ENCODE measurements at regions not wholly inside any gene's neighbourhood (a gene's known extent, or its start where the extent isn't known, plus 50 kb on each side); places are given as distances from the start of the nearest gene placed in this dataset.
A peak's percentile ranks its signal among the peaks of the same experiment; 100 is the strongest.

- H3K36me3 ChIP-seq (ENCODE audit: insufficient read depth, low read length) = no peaks in the 10 kb centered on the region
- no peaks in the 10 kb centered on the region for H3K27me3 ChIP-seq (ENCODE audit: insufficient read depth, low read length)
- H2AFZ ChIP-seq (ENCODE audit: low read length) = no peak overlapping the region
- H3K4me1 ChIP-seq (ENCODE audit: insufficient read depth, low read length) = no peaks in the 10 kb centered on the region
- DNase-seq (ENCODE audit: insufficient read length, low spot score, missing footprints) = peak; percentile 1
- no peak overlapping the region for H3K4me2 ChIP-seq (ENCODE audit: insufficient read depth, low read length)
- no peaks in the 10 kb centered on the region for H3K9me3 ChIP-seq (ENCODE audit: low read depth, low read length)
- no peak overlapping the region for H3K4me3 ChIP-seq (ENCODE audit: insufficient read depth, low read length)
- TF ChIP-seq, protein P1, sequence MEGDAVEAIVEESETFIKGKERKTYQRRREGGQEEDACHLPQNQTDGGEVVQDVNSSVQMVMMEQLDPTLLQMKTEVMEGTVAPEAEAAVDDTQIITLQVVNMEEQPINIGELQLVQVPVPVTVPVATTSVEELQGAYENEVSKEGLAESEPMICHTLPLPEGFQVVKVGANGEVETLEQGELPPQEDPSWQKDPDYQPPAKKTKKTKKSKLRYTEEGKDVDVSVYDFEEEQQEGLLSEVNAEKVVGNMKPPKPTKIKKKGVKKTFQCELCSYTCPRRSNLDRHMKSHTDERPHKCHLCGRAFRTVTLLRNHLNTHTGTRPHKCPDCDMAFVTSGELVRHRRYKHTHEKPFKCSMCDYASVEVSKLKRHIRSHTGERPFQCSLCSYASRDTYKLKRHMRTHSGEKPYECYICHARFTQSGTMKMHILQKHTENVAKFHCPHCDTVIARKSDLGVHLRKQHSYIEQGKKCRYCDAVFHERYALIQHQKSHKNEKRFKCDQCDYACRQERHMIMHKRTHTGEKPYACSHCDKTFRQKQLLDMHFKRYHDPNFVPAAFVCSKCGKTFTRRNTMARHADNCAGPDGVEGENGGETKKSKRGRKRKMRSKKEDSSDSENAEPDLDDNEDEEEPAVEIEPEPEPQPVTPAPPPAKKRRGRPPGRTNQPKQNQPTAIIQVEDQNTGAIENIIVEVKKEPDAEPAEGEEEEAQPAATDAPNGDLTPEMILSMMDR (IDR thresholded peaks at IDR 0.05; ENCODE audit: extremely low read depth, low read depth, low read length) = no peak
- no peak overlapping the region for H3K27ac ChIP-seq (ENCODE audit: low read depth, low read length)
- H3K79me2 ChIP-seq (ENCODE audit: insufficient read depth, low read length) = no peaks in the 10 kb centered on the region
- H4K20me1 ChIP-seq (ENCODE audit: insufficient read depth, low read length) = no peaks in the 10 kb centered on the region
These were observed 257.8 kb upstream of the TUSC1 start for GRCh38 chr9:25936031-25936430.

DNA sequence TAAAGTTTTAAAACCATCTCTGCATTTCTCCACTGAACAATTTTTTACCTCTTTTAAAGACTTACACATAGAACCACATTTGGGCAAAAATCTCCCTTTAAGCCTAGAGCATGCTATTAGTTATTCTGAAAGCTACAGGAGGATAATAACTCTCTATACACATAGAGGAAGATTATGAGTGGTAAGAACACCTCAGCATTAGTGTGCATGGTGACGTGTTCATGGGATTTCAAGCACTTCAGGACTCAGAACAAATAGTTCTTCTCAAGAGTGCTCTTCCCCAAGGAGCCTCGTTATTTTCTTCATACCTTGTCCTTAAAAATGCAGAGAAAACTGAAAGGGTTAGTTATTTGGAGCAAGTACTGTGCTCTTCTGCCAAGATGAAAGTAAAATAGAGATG, 256.9 kb upstream of the TUSC1 start:
- no peaks in the 10 kb centered on the region for H3K9me3 ChIP-seq (ENCODE audit: low read depth, low read length)
- H3K4me1 ChIP-seq (ENCODE audit: insufficient read depth, low read length) = no peaks in the 10 kb centered on the region
- H3K27me3 ChIP-seq (ENCODE audit: insufficient read depth, low read length) = no peaks in the 10 kb centered on the region
- TF ChIP-seq, protein P1 (IDR thresholded peaks at IDR 0.05; ENCODE audit: extremely low read depth, low read depth, low read length) = no peak
- H3K36me3 ChIP-seq (ENCODE audit: insufficient read depth, low read length) = no peaks in the 10 kb centered on the region
- H3K4me2 ChIP-seq (ENCODE audit: insufficient read depth, low read length) = no peak overlapping the region
- no peak overlapping the region for H3K27ac ChIP-seq (ENCODE audit: low read depth, low read length)
- no peak for DNase-seq (ENCODE audit: insufficient read length, low spot score, missing footprints)
- H3K4me3 ChIP-seq (ENCODE audit: insufficient read depth, low read length) = no peak overlapping the region
- no peak overlapping the region for H2AFZ ChIP-seq (ENCODE audit: low read length)
- H3K79me2 ChIP-seq (ENCODE audit: insufficient read depth, low read length) = no peaks in the 10 kb centered on the region
- H4K20me1 ChIP-seq (ENCODE audit: insufficient read depth, low read length) = no peaks in the 10 kb centered on the region

GRCh38 chr9:25918761-25919160, 240.5 kb upstream of the TUSC1 start:
- H2AFZ ChIP-seq (ENCODE audit: low read length) = no peak overlapping the region
- no peaks in the 10 kb centered on the region for H3K4me1 ChIP-seq (ENCODE audit: insufficient read depth, low read length)
- TF ChIP-seq, protein P1 (IDR thresholded peaks at IDR 0.05; ENCODE audit: extremely low read depth, low read depth, low read length) = no peak
- H3K79me2 ChIP-seq (ENCODE audit: insufficient read depth, low read length) = no peaks in the 10 kb centered on the region
- H3K27ac ChIP-seq (ENCODE audit: low read depth, low read length) = no peak overlapping the region
- H3K4me2 ChIP-seq (ENCODE audit: insufficient read depth, low read length) = no peak overlapping the region
- H3K27me3 ChIP-seq (ENCODE audit: insufficient read depth, low read length) = no peaks in the 10 kb centered on the region
- no peaks in the 10 kb centered on the region for H4K20me1 ChIP-seq (ENCODE audit: insufficient read depth, low read length)
- H3K36me3 ChIP-seq (ENCODE audit: insufficient read depth, low read length) = no peaks in the 10 kb centered on the region
- no peak for DNase-seq (ENCODE audit: insufficient read length, low spot score, missing footprints)
- H3K9me3 ChIP-seq (ENCODE audit: low read depth, low read length) = no peaks in the 10 kb centered on the region
- H3K4me3 ChIP-seq (ENCODE audit: insufficient read depth, low read length) = no peak overlapping the region

GRCh38 chr9:25917731-25918362, 239.6 kb upstream of the TUSC1 start:
- no peak for DNase-seq (ENCODE audit: insufficient read length, low spot score, missing footprints)
- no peak overlapping the region for H3K4me2 ChIP-seq (ENCODE audit: insufficient read depth, low read length)
- no peaks in the 10 kb centered on the region for H3K36me3 ChIP-seq (ENCODE audit: insufficient read depth, low read length)
- no peaks in the 10 kb centered on the region for H3K9me3 ChIP-seq (ENCODE audit: low read depth, low read length)
- H4K20me1 ChIP-seq (ENCODE audit: insufficient read depth, low read length) = no peaks in the 10 kb centered on the region
- H3K79me2 ChIP-seq (ENCODE audit: insufficient read depth, low read length) = no peaks in the 10 kb centered on the region
- no peak overlapping the region for H3K27ac ChIP-seq (ENCODE audit: low read depth, low read length)
- no peaks in the 10 kb centered on the region for H3K27me3 ChIP-seq (ENCODE audit: insufficient read depth, low read length)
- H3K4me1 ChIP-seq (ENCODE audit: insufficient read depth, low read length) = no peaks in the 10 kb centered on the region
- H2AFZ ChIP-seq (ENCODE audit: low read length) = no peak overlapping the region
- TF ChIP-seq, protein P1 (IDR thresholded peaks at IDR 0.05; ENCODE audit: extremely low read depth, low read depth, low read length) = no peak
- no peak overlapping the region for H3K4me3 ChIP-seq (ENCODE audit: insufficient read depth, low read length)

Measured in osteoblast (primary cell).